Upper lobe of left lung (tissue), 4 donors: ENCODE measurements at regions not wholly inside any gene's neighbourhood (a gene's known extent, or its start where the extent isn't known, plus 50 kb on each side); places are given as distances from the start of the nearest gene placed in this dataset.

Experiments used
- CTCF ChIP-seq, 6 experiments: fragments of 450-650 bp in 4 of 6; fragments of 200-600 bp in 2 of 6; sonication (generic) in 2 of 6; IDR thresholded peaks; one replicate each; pipeline ENCODE4 v1.5.1; 2016 to 2019; ENCODE audit warnings: antibody characterized with exemption in 6 of 6
- POLR2A ChIP-seq, 4 donors: fragments of 450-650 bp; IDR thresholded peaks; one replicate each; pipeline ENCODE4 v1.5.1; 2016 to 2017; ENCODE audit warnings: antibody characterized with exemption in 4 of 4, mild to moderate bottlenecking in 2 of 4

- TF ChIP-seq CTCF (IDR thresholded peaks at IDR 0.05) (no peak), POLR2A (IDR thresholded peaks at IDR 0.05) (no peak)
Observed at GRCh38 chr10:120755771-120756170, 95.4 kb upstream of the WDR11 start.
